DOHH2 (cell line): ENCODE measurements at regions not wholly inside any gene's neighbourhood (a gene's known extent, or its start where the extent isn't known, plus 50 kb on each side); places are given as distances from the start of the nearest gene placed in this dataset.

ENCODE experiments used
- H3F3A ChIP-seq: fragments of 200-600 bp; sonication (generic), shearing (Covaris generic); 2 replicates; pipeline ENCODE4 v1.6.0; 2016; ENCODE audit warnings: antibody characterized with exemption, mild to moderate bottlenecking; ENCODE audit not compliant: control insufficient read depth, insufficient read depth
- H3K27ac ChIP-seq: fragments of 200-600 bp; sonication (generic); 2 replicates; pipeline ENCODE4 v1.5.1; 2014; ENCODE audit warnings: low read depth, mild to moderate bottlenecking, low read length, moderate library complexity
- H3K27me3 ChIP-seq: fragments of 200-600 bp; sonication (generic); 2 replicates; pipeline ENCODE4 v1.6.1; 2014; ENCODE audit warnings: mild to moderate bottlenecking, low read length, mixed read lengths; ENCODE audit not compliant: control insufficient read depth
- H3K36me3 ChIP-seq: fragments of 200-600 bp; sonication (generic); 2 replicates; pipeline ENCODE4 v1.6.1; 2014; ENCODE audit warnings: mild to moderate bottlenecking, low read length, moderate library complexity, mixed read lengths; ENCODE audit not compliant: control insufficient read depth
- H3K4me1 ChIP-seq: fragments of 200-600 bp; sonication (generic); 2 replicates; pipeline ENCODE4 v1.6.1; 2014; ENCODE audit warnings: mild to moderate bottlenecking, low read length, mixed read lengths; ENCODE audit not compliant: control insufficient read depth
- H3K4me2 ChIP-seq: fragments of 200-600 bp; sonication (generic); 2 replicates; pipeline ENCODE4 v1.6.0; 2014; ENCODE audit warnings: mild to moderate bottlenecking, low read length, moderate library complexity
- H3K4me3 ChIP-seq: fragments of 200-600 bp; sonication (generic); 2 replicates; pipeline ENCODE4 v1.5.1; 2014; ENCODE audit warnings: mild to moderate bottlenecking, low read length, mixed read lengths
- H3K79me2 ChIP-seq: fragments of 200-600 bp; sonication (generic); 2 replicates; pipeline ENCODE4 v1.6.1; 2014; ENCODE audit warnings: mild to moderate bottlenecking, low read length, mixed read lengths; ENCODE audit not compliant: control insufficient read depth
- H3K9me2 ChIP-seq: fragments of 200-600 bp; sonication (generic); replicated peaks from 2 replicates; pipeline ENCODE4 v1.6.1; 2014; ENCODE audit warnings: mild to moderate bottlenecking, low read length, mixed read lengths; ENCODE audit not compliant: control insufficient read depth
- H3K9me3 ChIP-seq: fragments of 200-600 bp; sonication (generic); 2 replicates; pipeline ENCODE4 v1.6.1; 2014; ENCODE audit warnings: antibody characterized with exemption, low read length, mixed read lengths; ENCODE audit not compliant: control insufficient read depth, insufficient read depth
- H4K20me1 ChIP-seq: fragments of 200-600 bp; sonication (generic); 2 replicates; pipeline ENCODE4 v1.6.0; 2014; ENCODE audit warnings: low read depth, mild to moderate bottlenecking, antibody characterized with exemption, low read length, moderate library complexity; ENCODE audit not compliant: control insufficient read depth, insufficient read depth
- EZH2phosphoT487 ChIP-seq: fragments of 200-600 bp; sonication (generic); IDR thresholded peaks from 2 replicates; pipeline ENCODE4 v1.6.1; 2017; ENCODE audit warnings: borderline replicate concordance, mild to moderate bottlenecking, antibody characterized with exemption, low read length, moderate library complexity, mixed read lengths
- TF ChIP-seq, protein P1 (sequence below): fragments of 200-600 bp; sonication (generic); IDR thresholded peaks from one replicate; pipeline ENCODE4 v1.5.1; 2014; ENCODE audit warnings: antibody characterized with exemption, mild to moderate bottlenecking, low read depth, low read length; ENCODE audit not compliant: poor library complexity, severe bottlenecking

GRCh38 chr2:144102386-144102785, 417.5 kb downstream of the ZEB2 start:
- Histone ChIP-seq H3K79me2 (no peaks in the 10 kb centered on the region), H3K36me3 (no peaks in the 10 kb centered on the region)

DNA sequence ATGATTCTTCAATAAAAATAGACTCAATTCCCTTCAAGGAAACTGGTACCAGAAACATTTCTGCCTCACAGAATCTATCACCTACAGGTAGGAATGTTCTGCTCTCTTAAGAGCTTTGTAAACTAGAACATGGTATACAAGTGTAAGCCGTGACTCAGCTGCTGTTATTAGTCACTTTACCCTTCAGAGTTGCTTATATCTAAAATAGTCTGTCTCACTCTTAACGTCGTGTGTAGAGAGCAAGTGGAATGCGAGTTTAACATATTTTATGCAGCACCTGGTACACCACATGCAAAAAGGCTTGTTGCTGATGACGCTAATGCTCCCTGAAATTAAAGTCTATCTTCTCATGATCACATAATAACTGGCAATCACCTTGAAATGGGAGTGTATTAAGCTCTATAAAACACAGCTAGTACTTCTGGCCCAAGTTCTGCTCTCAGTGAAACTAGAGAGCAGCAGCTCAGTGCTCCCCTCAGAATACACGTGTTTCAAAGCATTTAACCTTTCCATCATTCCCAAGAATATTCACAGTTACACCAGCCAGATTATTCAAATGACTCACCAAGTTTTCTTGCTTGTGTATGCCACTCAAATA, 420.0 kb downstream of the ZEB2 start:
- TF ChIP-seq, protein P1, sequence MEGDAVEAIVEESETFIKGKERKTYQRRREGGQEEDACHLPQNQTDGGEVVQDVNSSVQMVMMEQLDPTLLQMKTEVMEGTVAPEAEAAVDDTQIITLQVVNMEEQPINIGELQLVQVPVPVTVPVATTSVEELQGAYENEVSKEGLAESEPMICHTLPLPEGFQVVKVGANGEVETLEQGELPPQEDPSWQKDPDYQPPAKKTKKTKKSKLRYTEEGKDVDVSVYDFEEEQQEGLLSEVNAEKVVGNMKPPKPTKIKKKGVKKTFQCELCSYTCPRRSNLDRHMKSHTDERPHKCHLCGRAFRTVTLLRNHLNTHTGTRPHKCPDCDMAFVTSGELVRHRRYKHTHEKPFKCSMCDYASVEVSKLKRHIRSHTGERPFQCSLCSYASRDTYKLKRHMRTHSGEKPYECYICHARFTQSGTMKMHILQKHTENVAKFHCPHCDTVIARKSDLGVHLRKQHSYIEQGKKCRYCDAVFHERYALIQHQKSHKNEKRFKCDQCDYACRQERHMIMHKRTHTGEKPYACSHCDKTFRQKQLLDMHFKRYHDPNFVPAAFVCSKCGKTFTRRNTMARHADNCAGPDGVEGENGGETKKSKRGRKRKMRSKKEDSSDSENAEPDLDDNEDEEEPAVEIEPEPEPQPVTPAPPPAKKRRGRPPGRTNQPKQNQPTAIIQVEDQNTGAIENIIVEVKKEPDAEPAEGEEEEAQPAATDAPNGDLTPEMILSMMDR: no peak
- TF ChIP-seq EZH2phosphoT487: no peak
- no peak overlapping the region for H3K27ac ChIP-seq

More at GRCh38 chr2:144102386-144102785, 417.5 kb downstream of the ZEB2 start:
- no peaks in the 10 kb centered on the region for H4K20me1 ChIP-seq
- H3K27me3 ChIP-seq: no peaks in the 10 kb centered on the region
- no peaks in the 10 kb centered on the region for H3K9me2 ChIP-seq
- H3K9me3 ChIP-seq: peaks cover 4% of the 10 kb centered on the region; the same call in 1 of the 2 replicates
- H3K4me3 ChIP-seq: no peak overlapping the region
- H3K4me2 ChIP-seq: no peak overlapping the region
- TF ChIP-seq, protein P1: no peak
- no peak for TF ChIP-seq EZH2phosphoT487
- no peaks in the 10 kb centered on the region for H3K4me1 ChIP-seq
- H3K27ac ChIP-seq: no peak overlapping the region
- no peaks in the 10 kb centered on the region for H3F3A ChIP-seq

DNA sequence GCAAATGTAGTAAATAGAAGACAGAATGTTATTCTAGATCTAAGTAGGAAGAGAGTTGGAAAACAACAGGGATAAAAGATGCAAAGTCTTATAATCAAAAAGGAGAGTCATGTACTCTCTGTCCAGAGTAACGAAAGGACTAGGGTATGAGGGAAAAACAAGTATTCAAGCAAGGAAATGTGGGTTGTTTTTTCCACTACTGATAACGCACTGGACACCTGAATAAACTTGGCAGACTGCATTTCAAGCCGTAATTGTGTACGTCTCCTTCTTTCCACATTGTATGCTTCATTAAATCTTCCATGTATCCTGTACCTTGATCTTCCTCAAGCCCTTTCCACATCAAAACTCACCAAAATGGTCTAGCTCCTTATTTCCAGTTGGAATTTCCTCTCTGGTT, 420.6 kb downstream of the ZEB2 start:
- H3K4me2 ChIP-seq: no peak overlapping the region
- no peaks in the 10 kb centered on the region for H3K36me3 ChIP-seq
- no peaks in the 10 kb centered on the region for H3K79me2 ChIP-seq
- H3K27me3 ChIP-seq: no peaks in the 10 kb centered on the region
- H3K9me3 ChIP-seq: peaks cover 3% of the 10 kb centered on the region; the same call in 1 of the 2 replicates
- TF ChIP-seq, protein P1: no peak
- TF ChIP-seq EZH2phosphoT487: no peak
- no peak overlapping the region for H3K27ac ChIP-seq
- no peaks in the 10 kb centered on the region for H3K9me2 ChIP-seq
- H3K4me3 ChIP-seq: no peak overlapping the region
- no peaks in the 10 kb centered on the region for H4K20me1 ChIP-seq
- H3F3A ChIP-seq: no peaks in the 10 kb centered on the region
- no peaks in the 10 kb centered on the region for H3K4me1 ChIP-seq

More for the DNA sequence above, 420.0 kb downstream of the ZEB2 start:
- no peaks in the 10 kb centered on the region for H3K4me1 ChIP-seq
- H3K9me2 ChIP-seq: no peaks in the 10 kb centered on the region
- no peak overlapping the region for H3K4me2 ChIP-seq
- H3K9me3 ChIP-seq: peaks cover 4% of the 10 kb centered on the region; the same call in 1 of the 2 replicates
- no peaks in the 10 kb centered on the region for H3K79me2 ChIP-seq
- no peaks in the 10 kb centered on the region for H4K20me1 ChIP-seq
- no peaks in the 10 kb centered on the region for H3K36me3 ChIP-seq
- no peaks in the 10 kb centered on the region for H3F3A ChIP-seq
- H3K27me3 ChIP-seq: no peaks in the 10 kb centered on the region
- no peak overlapping the region for H3K4me3 ChIP-seq
